ENCODE measurements at regions not wholly inside any gene's neighbourhood (a gene's known extent, or its start where the extent isn't known, plus 50 kb on each side); places are given as distances from the start of the nearest gene placed in this dataset.
A peak's percentile ranks its signal among the peaks of the same experiment; 100 is the strongest.

DNA sequence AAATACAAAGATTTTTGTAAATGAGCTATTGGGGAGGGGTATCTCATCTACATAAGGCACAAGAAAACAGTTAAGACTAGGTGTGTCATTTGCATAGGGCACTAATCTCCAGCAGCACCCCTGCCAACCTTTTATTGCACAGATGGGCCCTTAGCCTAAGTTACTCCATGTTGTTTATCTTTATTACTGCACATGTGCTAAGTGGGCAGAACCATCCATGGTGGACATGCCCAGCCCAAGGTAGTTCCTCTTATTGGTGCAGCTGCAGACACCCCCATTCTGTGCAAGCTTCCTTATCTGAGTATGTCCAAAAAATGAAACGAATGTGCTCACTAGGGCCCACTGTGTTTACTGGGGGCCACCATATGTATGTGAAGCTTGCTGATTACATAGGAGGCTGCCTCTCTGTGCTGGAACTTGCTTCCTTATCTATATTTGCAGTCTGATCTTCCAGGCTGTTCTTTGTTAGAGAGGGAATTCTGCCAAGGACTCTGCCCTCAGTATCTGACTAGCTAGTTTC, 77.3 kb upstream of the NEK7 start (continued):
- TF ChIP-seq, protein P1, sequence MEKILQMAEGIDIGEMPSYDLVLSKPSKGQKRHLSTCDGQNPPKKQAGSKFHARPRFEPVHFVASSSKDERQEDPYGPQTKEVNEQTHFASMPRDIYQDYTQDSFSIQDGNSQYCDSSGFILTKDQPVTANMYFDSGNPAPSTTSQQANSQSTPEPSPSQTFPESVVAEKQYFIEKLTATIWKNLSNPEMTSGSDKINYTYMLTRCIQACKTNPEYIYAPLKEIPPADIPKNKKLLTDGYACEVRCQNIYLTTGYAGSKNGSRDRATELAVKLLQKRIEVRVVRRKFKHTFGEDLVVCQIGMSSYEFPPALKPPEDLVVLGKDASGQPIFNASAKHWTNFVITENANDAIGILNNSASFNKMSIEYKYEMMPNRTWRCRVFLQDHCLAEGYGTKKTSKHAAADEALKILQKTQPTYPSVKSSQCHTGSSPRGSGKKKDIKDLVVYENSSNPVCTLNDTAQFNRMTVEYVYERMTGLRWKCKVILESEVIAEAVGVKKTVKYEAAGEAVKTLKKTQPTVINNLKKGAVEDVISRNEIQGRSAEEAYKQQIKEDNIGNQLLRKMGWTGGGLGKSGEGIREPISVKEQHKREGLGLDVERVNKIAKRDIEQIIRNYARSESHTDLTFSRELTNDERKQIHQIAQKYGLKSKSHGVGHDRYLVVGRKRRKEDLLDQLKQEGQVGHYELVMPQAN (IDR thresholded peaks at IDR 0.05; ENCODE audit: borderline replicate concordance) = no peak
- TF ChIP-seq, protein P2, sequence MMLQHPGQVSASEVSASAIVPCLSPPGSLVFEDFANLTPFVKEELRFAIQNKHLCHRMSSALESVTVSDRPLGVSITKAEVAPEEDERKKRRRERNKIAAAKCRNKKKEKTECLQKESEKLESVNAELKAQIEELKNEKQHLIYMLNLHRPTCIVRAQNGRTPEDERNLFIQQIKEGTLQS (IDR thresholded peaks at IDR 0.05) = no peak
- TF ChIP-seq, protein P2 (CRISPR knock-in tag; conservative IDR thresholded peaks at IDR 0.05) = no peak
- TF ChIP-seq NFIC (IDR thresholded peaks at IDR 0.05) (peak; percentile 74), RBM25 (IDR thresholded peaks at IDR 0.05; ENCODE audit: low read depth, low read length, severe bottlenecking) (no peak), RBBP5 (IDR thresholded peaks at IDR 0.05; ENCODE audit: borderline replicate concordance, insufficient read depth, low read length, poor library complexity, severe bottlenecking) (no peak), CHCHD3 (CRISPR knock-in tag; IDR thresholded peaks at IDR 0.05) (no peak), MCM7 (IDR thresholded peaks at IDR 0.05) (no peak), LCOR (CRISPR knock-in tag; IDR thresholded peaks at IDR 0.05) (0 out of 2 replicates have a peak, but pooled peaks have one; percentile 51), HNRNPLL (IDR thresholded peaks at IDR 0.05; ENCODE audit: low read depth, low read length, poor library complexity, severe bottlenecking) (no peak), KDM5B (IDR thresholded peaks at IDR 0.05; ENCODE audit: insufficient replicate concordance, low read depth, low read length) (no peak), TARDBP (IDR thresholded peaks at IDR 0.05) (no peak), FOXA3 (CRISPR knock-in tag; conservative IDR thresholded peaks at IDR 0.05 in 1 of 2, IDR thresholded peaks at IDR 0.05 in 1 of 2) (peak; percentile 89 to 93), GTF2A2 (tag; IDR thresholded peaks at IDR 0.05) (peak; percentile 90), C11orf30 (IDR thresholded peaks at IDR 0.05; ENCODE audit: low read depth) (no peak), CBX3 (IDR thresholded peaks at IDR 0.05; ENCODE audit: borderline replicate concordance in 1 of 2, low read length in 2 of 2) (peak in 1 of 2 experiments; percentile 30; a peak in 1 of 3 replicates), MTA2 (IDR thresholded peaks at IDR 0.05; ENCODE audit: low read depth) (peak; percentile 76), PRPF4 (IDR thresholded peaks at IDR 0.05; ENCODE audit: insufficient read depth, low read depth, low read length, poor library complexity, severe bottlenecking) (no peak), TEAD1 (CRISPR knock-in tag; IDR thresholded peaks at IDR 0.05) (peak in 1 of 2 experiments; percentile 97; a peak in 2 of 4 replicates)
- TF ChIP-seq, protein P3, sequence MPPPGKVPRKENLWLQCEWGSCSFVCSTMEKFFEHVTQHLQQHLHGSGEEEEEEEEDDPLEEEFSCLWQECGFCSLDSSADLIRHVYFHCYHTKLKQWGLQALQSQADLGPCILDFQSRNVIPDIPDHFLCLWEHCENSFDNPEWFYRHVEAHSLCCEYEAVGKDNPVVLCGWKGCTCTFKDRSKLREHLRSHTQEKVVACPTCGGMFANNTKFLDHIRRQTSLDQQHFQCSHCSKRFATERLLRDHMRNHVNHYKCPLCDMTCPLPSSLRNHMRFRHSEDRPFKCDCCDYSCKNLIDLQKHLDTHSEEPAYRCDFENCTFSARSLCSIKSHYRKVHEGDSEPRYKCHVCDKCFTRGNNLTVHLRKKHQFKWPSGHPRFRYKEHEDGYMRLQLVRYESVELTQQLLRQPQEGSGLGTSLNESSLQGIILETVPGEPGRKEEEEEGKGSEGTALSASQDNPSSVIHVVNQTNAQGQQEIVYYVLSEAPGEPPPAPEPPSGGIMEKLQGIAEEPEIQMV (tag; conservative IDR thresholded peaks at IDR 0.05; ENCODE audit: low read depth) = peak; percentile 80
- TF ChIP-seq, protein P4, sequence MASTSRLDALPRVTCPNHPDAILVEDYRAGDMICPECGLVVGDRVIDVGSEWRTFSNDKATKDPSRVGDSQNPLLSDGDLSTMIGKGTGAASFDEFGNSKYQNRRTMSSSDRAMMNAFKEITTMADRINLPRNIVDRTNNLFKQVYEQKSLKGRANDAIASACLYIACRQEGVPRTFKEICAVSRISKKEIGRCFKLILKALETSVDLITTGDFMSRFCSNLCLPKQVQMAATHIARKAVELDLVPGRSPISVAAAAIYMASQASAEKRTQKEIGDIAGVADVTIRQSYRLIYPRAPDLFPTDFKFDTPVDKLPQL (IDR thresholded peaks at IDR 0.05; ENCODE audit: extremely low read depth, insufficient read length) = no peak
- TF ChIP-seq, protein P5, sequence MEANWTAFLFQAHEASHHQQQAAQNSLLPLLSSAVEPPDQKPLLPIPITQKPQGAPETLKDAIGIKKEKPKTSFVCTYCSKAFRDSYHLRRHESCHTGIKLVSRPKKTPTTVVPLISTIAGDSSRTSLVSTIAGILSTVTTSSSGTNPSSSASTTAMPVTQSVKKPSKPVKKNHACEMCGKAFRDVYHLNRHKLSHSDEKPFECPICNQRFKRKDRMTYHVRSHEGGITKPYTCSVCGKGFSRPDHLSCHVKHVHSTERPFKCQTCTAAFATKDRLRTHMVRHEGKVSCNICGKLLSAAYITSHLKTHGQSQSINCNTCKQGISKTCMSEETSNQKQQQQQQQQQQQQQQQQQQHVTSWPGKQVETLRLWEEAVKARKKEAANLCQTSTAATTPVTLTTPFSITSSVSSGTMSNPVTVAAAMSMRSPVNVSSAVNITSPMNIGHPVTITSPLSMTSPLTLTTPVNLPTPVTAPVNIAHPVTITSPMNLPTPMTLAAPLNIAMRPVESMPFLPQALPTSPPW (CRISPR knock-in tag; IDR thresholded peaks at IDR 0.05) = peak; percentile 67

All from K562 (cell line).